Neural progenitor cell (in vitro differentiated cells): ENCODE measurements at regions not wholly inside any gene's neighbourhood (a gene's known extent, or its start where the extent isn't known, plus 50 kb on each side); places are given as distances from the start of the nearest gene placed in this dataset.

ENCODE experiments used
- DNase-seq: peaks from one replicate; pipeline ENCODE4 v3.0.0-alpha.2; 2016; ENCODE audit warnings: low spot score
- H2AFZ ChIP-seq: fragments of 200-600 bp; sonication (generic); replicated peaks from 2 replicates; pipeline ENCODE4 v1.6.1; 2016; ENCODE audit warnings: antibody characterized with exemption
- H3F3A ChIP-seq: fragments of 200-600 bp; sonication (generic); 2 replicates; pipeline ENCODE4 v1.6.1; 2016; ENCODE audit warnings: antibody characterized with exemption, low read depth
- H3K27ac ChIP-seq: fragments of 200-600 bp; sonication (generic); 2 replicates; pipeline ENCODE4 v1.5.1; 2016; ENCODE audit warnings: mild to moderate bottlenecking
- H3K27me3 ChIP-seq: fragments of 200-600 bp; sonication (generic); 2 replicates; pipeline ENCODE4 v1.6.1; 2016; ENCODE audit warnings: mild to moderate bottlenecking, moderate library complexity
- H3K36me3 ChIP-seq: fragments of 200-600 bp; sonication (generic); 2 replicates; pipeline ENCODE4 v1.5.1; 2016
- H3K4me1 ChIP-seq: fragments of 200-600 bp; sonication (generic); 2 replicates; pipeline ENCODE4 v1.6.1; 2016; ENCODE audit warnings: mixed run types
- H3K4me2 ChIP-seq: fragments of 200-600 bp; sonication (generic); 2 replicates; pipeline ENCODE4 v1.6.1; 2016
- H3K4me3 ChIP-seq: fragments of 200-600 bp; sonication (generic); 2 replicates; pipeline ENCODE4 v1.5.1; 2016
- H3K79me2 ChIP-seq: fragments of 200-600 bp; sonication (generic); 2 replicates; pipeline ENCODE4 v1.6.1; 2016; ENCODE audit warnings: low read depth
- H3K9ac ChIP-seq: fragments of 200-600 bp; sonication (generic); 2 replicates; pipeline ENCODE4 v1.6.1; 2016
- H3K9me3 ChIP-seq: fragments of 200-600 bp; sonication (generic); 2 replicates; pipeline ENCODE4 v1.5.1; 2016; ENCODE audit warnings: low read depth
- H4K20me1 ChIP-seq: fragments of 200-600 bp; sonication (generic); 2 replicates; pipeline ENCODE4 v1.6.1; 2016; ENCODE audit warnings: low read depth
- H3K27ac Mint-ChIP-seq: 3 replicates; pipeline ENCODE4 v1.8.0; 2021; ENCODE audit warnings: mixed read lengths
- H3K27me3 Mint-ChIP-seq: 2 replicates; pipeline ENCODE4 v1.8.0; 2022; ENCODE audit warnings: low read depth, mild to moderate bottlenecking, inconsistent platforms, moderate library complexity, mixed read lengths; ENCODE audit not compliant: insufficient read depth
- H3K36me3 Mint-ChIP-seq: 3 replicates; pipeline ENCODE4 v1.8.0; 2021; ENCODE audit warnings: mixed read lengths
- H3K4me1 Mint-ChIP-seq: 3 replicates; pipeline ENCODE4 v1.8.0; 2021; ENCODE audit warnings: mixed read lengths
- H3K4me3 Mint-ChIP-seq: 3 replicates; pipeline ENCODE4 v1.8.0; 2021; ENCODE audit warnings: mild to moderate bottlenecking, moderate library complexity, mixed read lengths
- H3K9me3 Mint-ChIP-seq: 3 replicates; pipeline ENCODE4 v1.8.0; 2020; ENCODE audit warnings: mixed read lengths
- CTCF ChIP-seq: fragments of 200-600 bp; sonication (generic); IDR thresholded peaks from 2 replicates; pipeline ENCODE4 v1.5.1; 2017; ENCODE audit warnings: antibody characterized with exemption, mild to moderate bottlenecking
- EZH2 ChIP-seq: fragments of 200-600 bp; sonication (generic); IDR thresholded peaks from 2 replicates; pipeline ENCODE4 v1.6.1; 2017; ENCODE audit warnings: antibody characterized with exemption, mild to moderate bottlenecking, moderate library complexity
- EZH2phosphoT487 ChIP-seq: fragments of 200-600 bp; sonication (generic); IDR thresholded peaks from 2 replicates; pipeline ENCODE4 v1.6.1; 2017; ENCODE audit warnings: antibody characterized with exemption

- no peak overlapping the region for H3K4me3 ChIP-seq
- no peak overlapping the region for H3K9ac ChIP-seq
- no peak overlapping the region for H3K4me2 ChIP-seq
- no peaks in the 10 kb centered on the region for H3K4me1 Mint-ChIP-seq
- H3K9me3 ChIP-seq = no peaks in the 10 kb centered on the region
- no peaks in the 10 kb centered on the region for H3K27me3 ChIP-seq
- H3K36me3 ChIP-seq = no peaks in the 10 kb centered on the region
- peaks cover 7% of the 10 kb centered on the region for H3K27me3 Mint-ChIP-seq
- peaks cover 26% of the 10 kb centered on the region for H3K9me3 Mint-ChIP-seq
- TF ChIP-seq CTCF (no peak), EZH2phosphoT487 (no peak), EZH2 (no peak)
- no peaks in the 10 kb centered on the region for H3K4me1 ChIP-seq
- no peak overlapping the region for H2AFZ ChIP-seq
- no peak overlapping the region for H3K4me3 Mint-ChIP-seq
- no peak overlapping the region for H3K27ac ChIP-seq
- no peaks in the 10 kb centered on the region for H3F3A ChIP-seq
- no peak for DNase-seq
- H3K27ac Mint-ChIP-seq = no peak overlapping the region
- H3K79me2 ChIP-seq = no peaks in the 10 kb centered on the region
- no peaks in the 10 kb centered on the region for H4K20me1 ChIP-seq
- no peaks in the 10 kb centered on the region for H3K36me3 Mint-ChIP-seq
These were observed 248.0 kb downstream of the DAD1 start for GRCh38 chr14:22341049-22341448.

DNA sequence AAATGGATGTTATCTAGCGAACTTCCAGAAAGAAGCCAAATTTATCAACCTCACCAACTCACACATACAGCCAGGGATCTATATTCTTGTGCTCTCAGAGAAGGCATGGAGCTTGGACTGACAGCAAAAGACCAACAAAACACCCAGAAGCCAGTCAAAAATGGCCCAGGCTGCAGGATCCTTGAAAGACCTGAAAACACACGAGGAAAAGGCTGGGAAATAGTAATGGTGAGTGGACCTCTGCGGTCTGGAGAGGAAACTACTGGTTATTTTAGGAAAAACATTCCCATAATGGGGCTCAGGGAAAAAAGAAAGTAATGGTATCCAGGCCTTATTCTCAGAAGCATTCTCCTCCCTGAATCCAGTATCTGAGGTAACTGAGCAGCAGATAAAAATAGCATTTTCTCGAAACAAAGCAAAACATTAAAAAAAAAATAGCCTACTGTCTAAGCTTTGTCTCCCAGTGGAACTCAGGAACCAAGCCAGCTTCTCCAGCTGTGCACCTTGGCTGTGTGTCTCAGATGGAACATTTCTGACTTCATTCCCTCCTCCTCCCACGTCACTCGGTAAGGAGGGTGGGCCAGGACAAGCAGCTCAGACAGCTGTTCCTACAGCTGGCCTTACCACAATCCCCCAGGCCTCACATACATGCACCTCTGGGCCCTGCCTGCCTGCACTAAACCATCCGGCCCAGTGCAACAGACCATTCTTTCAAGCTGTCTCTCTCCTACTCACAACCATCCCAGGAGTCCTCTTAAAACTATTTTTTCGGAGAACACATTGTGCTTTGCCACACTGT lies 249.9 kb downstream of the DAD1 start:
- Histone ChIP-seq H3F3A (no peaks in the 10 kb centered on the region), H2AFZ (peak overlapping the region; percentile 26), H3K27ac (no peak overlapping the region), H3K4me2 (no peak overlapping the region), H3K9me3 (no peaks in the 10 kb centered on the region), H4K20me1 (no peaks in the 10 kb centered on the region), H3K4me3 (no peak overlapping the region), H3K9ac (no peak overlapping the region), H3K79me2 (no peaks in the 10 kb centered on the region), H3K36me3 (no peaks in the 10 kb centered on the region), H3K4me1 (no peaks in the 10 kb centered on the region), H3K27me3 (no peaks in the 10 kb centered on the region)
- H3K4me3 Mint-ChIP-seq = no peak overlapping the region
- no peaks in the 10 kb centered on the region for H3K36me3 Mint-ChIP-seq
- no peak for DNase-seq
- no peak overlapping the region for H3K27ac Mint-ChIP-seq
- peaks cover 10% of the 10 kb centered on the region for H3K9me3 Mint-ChIP-seq
- TF ChIP-seq CTCF = no peak
- no peak for TF ChIP-seq EZH2phosphoT487
- TF ChIP-seq EZH2 = no peak
- H3K4me1 Mint-ChIP-seq = peaks cover 2% of the 10 kb centered on the region
- peaks cover 7% of the 10 kb centered on the region for H3K27me3 Mint-ChIP-seq

DNA sequence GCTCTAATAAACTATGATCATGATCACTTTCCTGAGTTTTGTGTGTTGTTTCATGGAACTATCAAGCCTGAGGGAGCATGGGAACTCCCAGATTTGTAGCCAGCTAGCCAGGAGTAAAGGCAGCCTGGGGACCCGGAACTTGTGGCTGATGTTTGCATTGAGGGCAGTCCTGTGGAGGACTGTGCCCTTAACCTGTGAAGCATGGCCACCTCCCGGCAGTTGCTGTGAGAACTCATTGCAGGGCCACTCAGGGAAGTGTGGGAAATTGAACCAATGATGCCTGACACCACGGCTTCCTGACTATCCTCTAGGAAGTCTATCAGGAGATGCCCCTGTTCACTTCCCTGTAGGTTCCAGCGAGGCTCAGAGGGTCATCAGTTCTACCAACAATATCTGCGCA lies 250.6 kb downstream of the DAD1 start:
- TF ChIP-seq EZH2phosphoT487 = no peak
- TF ChIP-seq CTCF = no peak
- no peak for TF ChIP-seq EZH2
- Mint-ChIP-seq H3K9me3 (peaks cover 3% of the 10 kb centered on the region), H3K4me3 (no peak overlapping the region), H3K4me1 (peaks cover 7% of the 10 kb centered on the region), H3K27me3 (peaks cover 3% of the 10 kb centered on the region), H3K36me3 (no peaks in the 10 kb centered on the region), H3K27ac (peak overlapping the region; percentile 14)
- Histone ChIP-seq H3K4me3 (no peak overlapping the region), H3K36me3 (no peaks in the 10 kb centered on the region), H3K79me2 (no peaks in the 10 kb centered on the region), H3K27me3 (no peaks in the 10 kb centered on the region), H3K4me1 (peaks cover 5% of the 10 kb centered on the region), H3K9ac (no peak overlapping the region), H4K20me1 (no peaks in the 10 kb centered on the region), H2AFZ (no peak overlapping the region), H3K27ac (no peak overlapping the region), H3K9me3 (no peaks in the 10 kb centered on the region), H3K4me2 (no peak overlapping the region), H3F3A (no peaks in the 10 kb centered on the region)
- no peak for DNase-seq
